ENCODE measurements at regions not wholly inside any gene's neighbourhood (a gene's known extent, or its start where the extent isn't known, plus 50 kb on each side); places are given as distances from the start of the nearest gene placed in this dataset.

DNA sequence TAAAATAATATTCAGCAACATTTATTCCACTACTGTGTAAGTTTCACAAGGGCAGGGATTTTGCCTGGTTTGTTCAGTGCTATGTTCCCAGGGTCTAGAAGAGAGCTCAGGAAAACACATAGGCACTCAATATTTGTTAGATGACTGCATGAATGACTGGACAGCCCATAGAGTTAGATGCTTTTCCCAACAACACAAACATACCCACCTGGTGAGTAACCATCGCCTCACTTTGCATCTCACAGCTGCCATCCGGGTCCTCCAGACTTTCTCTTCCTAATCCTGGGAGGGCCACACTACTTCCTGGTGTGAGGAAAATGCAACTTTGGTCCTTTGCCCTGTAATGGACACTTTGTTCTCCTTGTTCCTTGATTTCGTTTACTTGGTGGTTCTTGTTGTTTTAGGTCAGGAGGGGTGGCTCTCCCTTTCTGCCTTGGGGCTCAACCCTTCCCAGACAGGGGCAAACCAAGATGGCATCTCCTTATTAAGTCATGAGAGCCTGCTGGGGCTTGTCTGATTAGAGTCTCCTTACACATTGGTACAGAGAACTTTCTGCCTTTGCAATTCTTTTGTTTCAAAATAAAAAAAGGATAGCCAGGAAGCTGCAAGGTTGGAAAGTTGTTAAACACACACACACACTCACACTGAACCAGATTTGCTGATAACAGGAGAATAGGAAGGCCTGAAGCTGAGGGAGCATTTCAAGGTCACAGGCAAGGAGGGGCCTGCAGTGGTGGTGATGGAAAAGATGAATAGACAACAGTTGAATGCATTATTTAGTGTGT, 190.6 kb downstream of the MID1IP1 start:
- TF ChIP-seq, protein P1, sequence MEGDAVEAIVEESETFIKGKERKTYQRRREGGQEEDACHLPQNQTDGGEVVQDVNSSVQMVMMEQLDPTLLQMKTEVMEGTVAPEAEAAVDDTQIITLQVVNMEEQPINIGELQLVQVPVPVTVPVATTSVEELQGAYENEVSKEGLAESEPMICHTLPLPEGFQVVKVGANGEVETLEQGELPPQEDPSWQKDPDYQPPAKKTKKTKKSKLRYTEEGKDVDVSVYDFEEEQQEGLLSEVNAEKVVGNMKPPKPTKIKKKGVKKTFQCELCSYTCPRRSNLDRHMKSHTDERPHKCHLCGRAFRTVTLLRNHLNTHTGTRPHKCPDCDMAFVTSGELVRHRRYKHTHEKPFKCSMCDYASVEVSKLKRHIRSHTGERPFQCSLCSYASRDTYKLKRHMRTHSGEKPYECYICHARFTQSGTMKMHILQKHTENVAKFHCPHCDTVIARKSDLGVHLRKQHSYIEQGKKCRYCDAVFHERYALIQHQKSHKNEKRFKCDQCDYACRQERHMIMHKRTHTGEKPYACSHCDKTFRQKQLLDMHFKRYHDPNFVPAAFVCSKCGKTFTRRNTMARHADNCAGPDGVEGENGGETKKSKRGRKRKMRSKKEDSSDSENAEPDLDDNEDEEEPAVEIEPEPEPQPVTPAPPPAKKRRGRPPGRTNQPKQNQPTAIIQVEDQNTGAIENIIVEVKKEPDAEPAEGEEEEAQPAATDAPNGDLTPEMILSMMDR (IDR thresholded peaks at IDR 0.05), result no peak
- TF ChIP-seq POLR2A (IDR thresholded peaks at IDR 0.05), result no peak
